Gastrocnemius medialis (tissue), 4 donors: ENCODE measurements at regions not wholly inside any gene's neighbourhood (a gene's known extent, or its start where the extent isn't known, plus 50 kb on each side); places are given as distances from the start of the nearest gene placed in this dataset.

ENCODE experiments used
- CTCF ChIP-seq, 5 experiments: fragments of 450-650 bp in 3 of 5; fragments of 200-600 bp in 2 of 5; sonication (generic) in 2 of 5; IDR thresholded peaks in 4 of 5; conservative IDR thresholded peaks in 1 of 5; 1 replicate in 4 of 5; 2 replicates in 1 of 5; pipeline ENCODE4 v1.5.1; 2016 to 2019; ENCODE audit warnings: antibody characterized with exemption in 5 of 5, mild to moderate bottlenecking in 3 of 5, moderate library complexity in 3 of 5
- POLR2A ChIP-seq, 2 donors: fragments of 450-650 bp; IDR thresholded peaks; one replicate each; pipeline ENCODE4 v1.6.1; 2017; ENCODE audit warnings: antibody characterized with exemption in 2 of 2, mild to moderate bottlenecking in 2 of 2, moderate library complexity in 2 of 2

GRCh38 chr13:58187881-58188280 lies 556.3 kb downstream of the PCDH17 start:
- TF ChIP-seq POLR2A (IDR thresholded peaks at IDR 0.05) = no peak
- TF ChIP-seq CTCF (IDR thresholded peaks at IDR 0.05 in 4 of 5, conservative IDR thresholded peaks at IDR 0.05 in 1 of 5) = no peak
